Liver (tissue), 2 donors: ENCODE measurements at regions not wholly inside any gene's neighbourhood (a gene's known extent, or its start where the extent isn't known, plus 50 kb on each side); places are given as distances from the start of the nearest gene placed in this dataset.

Experiments
- CTCF ChIP-seq: fragments of 150-350 bp; IDR thresholded peaks from 2 replicates; pipeline ENCODE4 v1.5.1; 2017; ENCODE audit warnings: improper control_type of control experiment, low read depth, low read length; ENCODE audit not compliant: missing input control
- TF ChIP-seq, protein P1 (sequence below): IDR thresholded peaks from 2 replicates; pipeline ENCODE4 v1.6.1; 2016; ENCODE audit warnings: antibody characterized with exemption
- donor health status: healthy.

- TF ChIP-seq CTCF: no peak
- TF ChIP-seq, protein P1, sequence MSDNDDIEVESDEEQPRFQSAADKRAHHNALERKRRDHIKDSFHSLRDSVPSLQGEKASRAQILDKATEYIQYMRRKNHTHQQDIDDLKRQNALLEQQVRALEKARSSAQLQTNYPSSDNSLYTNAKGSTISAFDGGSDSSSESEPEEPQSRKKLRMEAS: no peak
Measured at GRCh38 chr17:14498812-14499211, 197.9 kb downstream of the HS3ST3B1 start.
